ENCODE measurements at regions not wholly inside any gene's neighbourhood (a gene's known extent, or its start where the extent isn't known, plus 50 kb on each side); places are given as distances from the start of the nearest gene placed in this dataset.

DNA sequence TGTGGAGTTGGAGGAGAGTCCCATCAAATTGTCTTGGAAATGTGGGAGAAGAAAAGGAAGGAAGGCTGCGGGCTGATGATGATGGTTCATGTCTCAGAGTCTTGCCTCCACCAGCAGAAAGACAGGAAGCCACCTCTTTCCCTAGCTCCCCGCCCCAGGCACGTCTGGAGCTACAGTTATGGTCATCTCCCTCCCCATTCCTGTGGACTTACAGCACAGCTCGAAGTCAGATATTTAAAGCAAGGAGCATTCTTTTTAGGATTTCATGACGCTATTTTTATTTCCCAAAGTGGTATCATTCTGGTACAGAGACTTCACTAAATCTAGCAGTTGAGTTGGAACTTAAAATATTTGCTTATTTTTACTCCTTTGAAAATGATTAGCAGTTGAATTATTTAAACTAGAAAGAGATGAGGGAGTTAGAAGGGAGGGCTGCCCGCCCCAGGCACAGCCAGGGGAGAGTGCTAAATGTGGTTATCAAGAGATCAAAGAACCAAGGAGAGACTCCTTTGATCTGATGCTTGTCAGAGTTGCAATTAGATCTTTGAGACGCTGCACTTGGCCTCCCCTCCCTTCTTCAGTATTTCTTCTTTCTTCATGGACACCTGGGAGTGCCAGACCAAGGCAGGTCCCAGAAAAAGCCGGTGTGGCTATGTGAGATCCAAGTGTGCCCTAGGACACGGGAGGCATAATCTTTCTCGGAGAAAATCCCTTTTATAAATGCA lies 199.9 kb upstream of the SOX4 start:
- TF ChIP-seq POLR2AphosphoS5 (IDR thresholded peaks at IDR 0.05; ENCODE audit: low read depth, low read length) (no peak), POLR2A (IDR thresholded peaks at IDR 0.05; ENCODE audit: low read depth, low read length) (no peak)
